Kidney (tissue), 13 donors: ENCODE measurements at regions not wholly inside any gene's neighbourhood (a gene's known extent, or its start where the extent isn't known, plus 50 kb on each side); places are given as distances from the start of the nearest gene placed in this dataset.
A peak's percentile ranks its signal among the peaks of the same experiment; 100 is the strongest.

ENCODE experiments used
- DNase-seq, 5 donors: peaks; one replicate each; pipeline ENCODE4 v3.0.0-alpha.2; 2013 to 2020
- FAIRE-seq: peaks from 2 replicates; lab custom pipeline; 2012; peaks lifted over from hg19 to GRCh38; lab: Jason Lieb, UNC
- H3K27ac ChIP-seq, 2 donors: one replicate each; pipeline ENCODE4 v1.7.0; 2013; ENCODE audit warnings: low read depth in 2 of 2, low read length in 2 of 2, inconsistent platforms in 1 of 2
- H3K27me3 ChIP-seq: one replicate; pipeline ENCODE4 v1.7.1; 2013; ENCODE audit warnings: low read length, inconsistent platforms; ENCODE audit not compliant: control insufficient read depth, insufficient read depth
- H3K36me3 ChIP-seq, 3 donors: one replicate each; pipeline versions ENCODE4 v1.7.0 to v1.7.1; 2013; ENCODE audit warnings: low read length in 3 of 3, control low read depth in 1 of 3, inconsistent platforms in 1 of 3; ENCODE audit not compliant: insufficient read depth in 3 of 3, control insufficient read depth in 2 of 3
- H3K4me1 ChIP-seq, 3 donors: one replicate each; pipeline versions ENCODE4 v1.7.0 to v1.7.1; 2013; ENCODE audit warnings: low read length in 3 of 3, inconsistent platforms in 1 of 3, low read depth in 1 of 3; ENCODE audit not compliant: control insufficient read depth in 2 of 3, insufficient read depth in 2 of 3
- H3K4me3 ChIP-seq, 3 donors: one replicate each; pipeline versions ENCODE4 v1.7.0 to v1.8.1; 2013; ENCODE audit warnings: low read length in 3 of 3, control low read depth in 1 of 3, inconsistent platforms in 1 of 3
- H3K9ac ChIP-seq, 3 donors: one replicate each; pipeline versions ENCODE4 v1.7.0 to v1.7.1; 2013; ENCODE audit warnings: low read length in 3 of 3, control low read depth in 1 of 3, inconsistent platforms in 1 of 3
- H3K9me3 ChIP-seq, 3 donors: one replicate each; pipeline versions ENCODE4 v1.7.0 to v1.7.1; 2013; ENCODE audit warnings: low read length in 3 of 3, control low read depth in 1 of 3, inconsistent platforms in 1 of 3; ENCODE audit not compliant: control insufficient read depth in 2 of 3, insufficient read depth in 1 of 3
- CTCF ChIP-seq: IDR thresholded peaks from 3 replicates; pipeline ENCODE4 v1.5.1; 2012; ENCODE audit warnings: mild to moderate bottlenecking, moderate library complexity, borderline replicate concordance; ENCODE audit not compliant: insufficient read depth; ENCODE audit errors: extremely low read depth
- intact Hi-C: fragments of 100-400 bp; cut with DNase I; formaldehyde crosslinking; loops from one replicate; pipeline ENCODE4 v1.11.1; 2022
- donor health status: control.
- donor health status: control.
- donor health status: control.
- donor health status: control.
- donor health status: control.
- donor health status: DM: yes; HTN: yes; CAD: no.
- donor health status: Normal renal cell carcinoma (clear cell type).

GRCh38 chr17:14481664-14482063 is 180.8 kb downstream of the HS3ST3B1 start:
- Histone ChIP-seq H3K36me3 (no peaks in the 10 kb centered on the region), H3K9ac (no peak overlapping the region), H3K9me3 (no peaks in the 10 kb centered on the region), H3K4me3 (no peak overlapping the region), H3K27me3 (no peaks in the 10 kb centered on the region), H3K27ac (no peak overlapping the region), H3K4me1 (no peaks in the 10 kb centered on the region)
- FAIRE-seq (no peak), DNase-seq (no peak)
- intact Hi-C loops = no loop called here
- no peak for TF ChIP-seq CTCF

- no peak for TF ChIP-seq CTCF
- Histone ChIP-seq H3K9me3 (no peaks in the 10 kb centered on the region), H3K4me3 (no peak overlapping the region), H3K36me3 (no peaks in the 10 kb centered on the region), H3K27ac (no peak overlapping the region), H3K27me3 (no peaks in the 10 kb centered on the region), H3K9ac (no peak overlapping the region), H3K4me1 (no peaks in the 10 kb centered on the region)
- FAIRE-seq (no peak), DNase-seq (no peak)
- intact Hi-C loops = no loop called here
These were observed 173.7 kb downstream of the HS3ST3B1 start for GRCh38 chr17:14474591-14474990.

- Histone ChIP-seq H3K9me3 (no peaks in the 10 kb centered on the region), H3K27me3 (no peaks in the 10 kb centered on the region), H3K4me1 (no peaks in the 10 kb centered on the region), H3K9ac (no peak overlapping the region), H3K27ac (no peak overlapping the region), H3K36me3 (no peaks in the 10 kb centered on the region), H3K4me3 (no peak overlapping the region)
- intact Hi-C loops = no loop called here
- FAIRE-seq (no peak), DNase-seq (peak in 2 of 5 donors; percentile 39 to 59)
- no peak for TF ChIP-seq CTCF
These were observed 170.2 kb downstream of the HS3ST3B1 start for GRCh38 chr17:14471052-14471451.

GRCh38 chr17:14470417-14470816 is 169.5 kb downstream of the HS3ST3B1 start:
- H3K4me1 ChIP-seq = no peaks in the 10 kb centered on the region
- no peak overlapping the region for H3K4me3 ChIP-seq
- no peaks in the 10 kb centered on the region for H3K36me3 ChIP-seq
- no peak overlapping the region for H3K9ac ChIP-seq
- DNase-seq = no peak
- no peak for FAIRE-seq
- intact Hi-C loops = no loop called here
- H3K27ac ChIP-seq = no peak overlapping the region
- H3K27me3 ChIP-seq = no peaks in the 10 kb centered on the region
- H3K9me3 ChIP-seq = no peaks in the 10 kb centered on the region
- TF ChIP-seq CTCF = no peak
